Tibial nerve (tissue), 4 donors: ENCODE measurements at regions not wholly inside any gene's neighbourhood (a gene's known extent, or its start where the extent isn't known, plus 50 kb on each side); places are given as distances from the start of the nearest gene placed in this dataset.

Experiments used
- CTCF ChIP-seq, 5 experiments: fragments of 200-600 bp in 3 of 5; fragments of 450-650 bp in 2 of 5; sonication (generic) in 3 of 5; IDR thresholded peaks; one replicate each; pipeline ENCODE4 v1.5.1; 2016 to 2019; ENCODE audit warnings: antibody characterized with exemption in 5 of 5, mild to moderate bottlenecking in 3 of 5, moderate library complexity in 2 of 5
- EP300 ChIP-seq, 2 donors: sonication (generic); formaldehyde crosslinking; IDR thresholded peaks; one replicate each; pipeline ENCODE4 v1.6.1; 2017; ENCODE audit warnings: antibody characterized with exemption in 2 of 2, mild to moderate bottlenecking in 1 of 2
- POLR2A ChIP-seq, 2 donors: fragments of 450-650 bp; IDR thresholded peaks; one replicate each; pipeline ENCODE4 v1.6.1; 2017; ENCODE audit warnings: antibody characterized with exemption in 2 of 2, mild to moderate bottlenecking in 2 of 2, moderate library complexity in 2 of 2

DNA sequence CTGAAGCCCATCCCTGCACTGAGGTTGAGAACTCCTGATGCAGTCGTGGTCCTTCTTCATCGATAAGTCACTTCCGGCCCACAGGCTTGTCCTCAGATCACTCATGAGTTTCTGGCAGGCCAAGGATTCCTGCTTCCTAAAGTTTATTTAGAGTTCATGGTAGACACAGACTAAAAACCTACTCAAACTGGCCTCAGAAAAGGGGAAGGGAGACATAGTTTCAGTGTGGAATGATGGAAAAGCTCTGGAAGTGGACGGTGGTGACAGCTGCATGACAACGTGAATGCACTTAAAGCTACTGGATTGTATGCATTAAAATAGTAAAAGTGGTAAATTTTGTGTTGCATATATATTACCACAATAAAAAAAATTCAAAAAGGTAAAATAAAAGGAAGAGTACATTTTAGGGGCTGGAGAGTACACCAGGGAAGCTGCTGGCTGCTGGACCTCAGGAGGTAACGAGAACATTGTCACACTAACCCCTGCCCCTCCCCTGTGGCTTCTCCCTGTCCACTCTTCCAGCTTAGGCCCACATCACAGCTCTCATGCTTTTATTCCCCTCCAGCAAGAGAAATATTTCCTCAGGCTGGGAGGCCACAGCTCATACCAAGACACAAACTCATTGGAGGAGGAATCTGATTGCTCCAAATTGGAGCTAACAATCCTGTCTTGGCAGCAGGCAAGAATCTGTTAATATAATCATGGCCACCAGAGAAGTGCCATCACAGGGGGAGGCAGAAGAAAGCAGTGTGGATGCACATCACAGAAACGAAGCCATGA is 741.0 kb downstream of the UQCRFS1 start:
- TF ChIP-seq CTCF (IDR thresholded peaks at IDR 0.05): no peak
- TF ChIP-seq POLR2A (IDR thresholded peaks at IDR 0.05): no peak
- no peak for TF ChIP-seq EP300 (IDR thresholded peaks at IDR 0.05)
